ENCODE measurements at regions not wholly inside any gene's neighbourhood (a gene's known extent, or its start where the extent isn't known, plus 50 kb on each side); places are given as distances from the start of the nearest gene placed in this dataset.

- FAIRE-seq, result no peak
- DNase-seq (ENCODE audit: low spot score in 2 of 2), result no peak
Measured at GRCh38 chr2:153197402-153198386, 280.9 kb downstream of the RPRM start.

- DNase-seq (ENCODE audit: low spot score in 2 of 2) (no peak), FAIRE-seq (no peak)
Measured at GRCh38 chr2:153196378-153197058, 282.0 kb downstream of the RPRM start.

- DNase-seq (ENCODE audit: low spot score in 2 of 2) (no peak), FAIRE-seq (no peak)
Measured at GRCh38 chr2:153195342-153195741, 283.2 kb downstream of the RPRM start.

GRCh38 chr2:153189091-153189888 lies 289.3 kb downstream of the RPRM start:
- DNase-seq (ENCODE audit: low spot score in 2 of 2) (no peak), FAIRE-seq (no peak)

GRCh38 chr2:153179808-153180207 lies 298.8 kb downstream of the RPRM start:
- DNase-seq (ENCODE audit: low spot score in 2 of 2) (no peak), FAIRE-seq (no peak)

GRCh38 chr2:153169609-153170008 lies 309.0 kb downstream of the RPRM start:
- FAIRE-seq, result no peak

GRCh38 chr2:153165021-153165420 lies 313.5 kb downstream of the RPRM start:
- FAIRE-seq, result no peak
- DNase-seq (ENCODE audit: low spot score in 2 of 2), result no peak

More at GRCh38 chr2:153169609-153170008, 309.0 kb downstream of the RPRM start:
- DNase-seq (ENCODE audit: low spot score in 2 of 2), result no peak

GRCh38 chr2:153163055-153163454 lies 315.5 kb downstream of the RPRM start:
- FAIRE-seq (no peak), DNase-seq (ENCODE audit: low spot score in 2 of 2) (no peak)

GRCh38 chr2:153156743-153157142 lies 321.8 kb downstream of the RPRM start:
- no peak for DNase-seq (ENCODE audit: low spot score in 2 of 2)

GRCh38 chr2:153152036-153152435 lies 326.5 kb downstream of the RPRM start:
- no peak for DNase-seq (ENCODE audit: low spot score in 2 of 2)

More at GRCh38 chr2:153156743-153157142, 321.8 kb downstream of the RPRM start:
- FAIRE-seq, result no peak

GRCh38 chr2:153145470-153145978 lies 333.0 kb downstream of the RPRM start:
- no peak for FAIRE-seq
- no peak for DNase-seq (ENCODE audit: low spot score in 2 of 2)

More at GRCh38 chr2:153152036-153152435, 326.5 kb downstream of the RPRM start:
- no peak for FAIRE-seq

- DNase-seq (ENCODE audit: low spot score in 2 of 2), result no peak
Measured at GRCh38 chr2:153143540-153143939, 335.0 kb downstream of the RPRM start.

GRCh38 chr2:153140498-153140897 lies 338.1 kb downstream of the RPRM start:
- no peak for DNase-seq (ENCODE audit: low spot score in 2 of 2)
- no peak for FAIRE-seq

More at GRCh38 chr2:153143540-153143939, 335.0 kb downstream of the RPRM start:
- FAIRE-seq, result no peak

- DNase-seq (ENCODE audit: low spot score in 2 of 2) (no peak), FAIRE-seq (no peak)
Measured at GRCh38 chr2:153138651-153139375, 339.7 kb downstream of the RPRM start.

- no peak for FAIRE-seq
- no peak for DNase-seq (ENCODE audit: low spot score in 2 of 2)
Measured at GRCh38 chr2:153136216-153136615, 342.3 kb downstream of the RPRM start.

GRCh38 chr2:153134725-153135124 lies 343.8 kb downstream of the RPRM start:
- FAIRE-seq (no peak), DNase-seq (ENCODE audit: low spot score in 2 of 2) (no peak)

- no peak for FAIRE-seq
Measured at GRCh38 chr2:153133716-153134115, 344.8 kb downstream of the RPRM start.

GRCh38 chr2:153132418-153132817 lies 346.1 kb downstream of the RPRM start:
- FAIRE-seq, result no peak
- DNase-seq (ENCODE audit: low spot score in 2 of 2), result no peak

More at GRCh38 chr2:153133716-153134115, 344.8 kb downstream of the RPRM start:
- DNase-seq (ENCODE audit: low spot score in 2 of 2), result no peak

- DNase-seq (ENCODE audit: low spot score in 2 of 2) (no peak), FAIRE-seq (no peak)
Measured at GRCh38 chr2:153115141-153115540, 363.4 kb downstream of the RPRM start.

GRCh38 chr2:153110486-153110885 lies 368.1 kb downstream of the RPRM start:
- no peak for FAIRE-seq

More at GRCh38 chr2:153110486-153110885, 368.1 kb downstream of the RPRM start:
- no peak for DNase-seq (ENCODE audit: low spot score in 2 of 2)
